Spinal cord (tissue), 9 donors: ENCODE measurements at regions not wholly inside any gene's neighbourhood (a gene's known extent, or its start where the extent isn't known, plus 50 kb on each side); places are given as distances from the start of the nearest gene placed in this dataset.

Source experiments
- DNase-seq, 6 donors: peaks; one replicate each; pipeline versions ENCODE4 v3.0.0 to v3.0.0-alpha.2; 2013 to 2015; ENCODE audit warnings: low spot score in 6 of 6, low read depth in 4 of 6
- H3K27ac ChIP-seq: one replicate; pipeline ENCODE4 v1.5.1; 2013; ENCODE audit warnings: low read depth, low read length, control low read depth
- H3K27me3 ChIP-seq: one replicate; pipeline ENCODE4 v1.6.1; 2013; ENCODE audit warnings: low read length; ENCODE audit not compliant: control insufficient read depth, insufficient read depth
- H3K36me3 ChIP-seq: one replicate; pipeline ENCODE4 v1.6.1; 2013; ENCODE audit warnings: low read length; ENCODE audit not compliant: control insufficient read depth, insufficient read depth
- H3K4me1 ChIP-seq: one replicate; pipeline ENCODE4 v1.6.1; 2013; ENCODE audit warnings: low read length; ENCODE audit not compliant: control insufficient read depth, insufficient read depth
- H3K4me3 ChIP-seq: one replicate; pipeline ENCODE4 v1.5.1; 2013; ENCODE audit warnings: low read depth, low read length, control low read depth
- H3K9me3 ChIP-seq: one replicate; pipeline ENCODE4 v1.6.1; 2013; ENCODE audit warnings: low read length; ENCODE audit not compliant: control insufficient read depth, insufficient read depth
- WGBS: methylation state at CpG from one replicate; pipeline ENCODE4 v1.1.5; 2013; ENCODE audit warnings: missing lambda C conversion rate; ENCODE audit not compliant: insufficient coverage; 5-methylcytosine and 5-hydroxymethylcytosine counted together
- donor health status: healthy.

DNA sequence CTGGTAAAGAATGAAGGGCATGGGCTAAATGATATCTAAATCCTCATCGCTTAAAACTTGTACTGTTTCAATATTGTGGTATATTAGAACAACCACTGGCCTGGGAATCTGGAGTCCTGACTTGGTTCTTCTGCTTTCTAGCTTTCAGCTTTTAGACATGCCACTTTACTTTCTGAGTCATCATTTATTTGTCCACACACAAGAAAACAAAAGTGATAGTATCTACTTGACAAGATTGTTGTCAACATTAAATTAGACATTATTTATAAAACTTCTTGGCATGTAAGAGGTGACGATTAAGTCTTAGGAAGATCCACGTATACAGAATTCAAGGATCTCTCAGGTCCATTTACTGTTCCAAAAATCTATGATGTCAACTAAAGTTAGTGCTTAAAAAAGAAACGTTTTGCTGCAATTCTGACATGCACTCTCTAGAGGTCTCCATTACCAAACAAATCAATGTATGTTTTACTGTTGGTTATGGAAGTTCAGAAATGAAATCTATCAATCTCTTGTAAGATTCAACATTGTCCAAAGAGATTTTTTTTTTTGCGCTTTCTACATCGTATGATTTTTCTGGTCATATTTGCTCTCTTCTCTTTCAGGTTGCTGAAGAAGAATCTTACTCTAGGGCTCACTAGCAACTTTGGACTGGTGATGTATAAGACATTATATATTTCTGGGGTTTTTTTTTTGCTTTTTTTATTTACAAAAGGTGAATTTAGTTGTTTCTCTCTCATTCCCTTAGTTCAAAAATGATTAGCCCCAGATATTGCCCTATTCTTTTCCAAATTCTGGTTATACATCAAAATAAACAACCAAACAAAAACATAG is 53.6 kb upstream of the DYNC1I1 start:
- no peak overlapping the region for H3K4me3 ChIP-seq
- H3K27ac ChIP-seq = no peak overlapping the region
- no peaks in the 10 kb centered on the region for H3K36me3 ChIP-seq
- peak in 2 of 6 donors; percentile 53 to 71 for DNase-seq
- H3K4me1 ChIP-seq = no peaks in the 10 kb centered on the region
- no peaks in the 10 kb centered on the region for H3K27me3 ChIP-seq
- H3K9me3 ChIP-seq = no peaks in the 10 kb centered on the region
- no CpG with 5 or more reads among the region's 6 CpGs for WGBS

DNA sequence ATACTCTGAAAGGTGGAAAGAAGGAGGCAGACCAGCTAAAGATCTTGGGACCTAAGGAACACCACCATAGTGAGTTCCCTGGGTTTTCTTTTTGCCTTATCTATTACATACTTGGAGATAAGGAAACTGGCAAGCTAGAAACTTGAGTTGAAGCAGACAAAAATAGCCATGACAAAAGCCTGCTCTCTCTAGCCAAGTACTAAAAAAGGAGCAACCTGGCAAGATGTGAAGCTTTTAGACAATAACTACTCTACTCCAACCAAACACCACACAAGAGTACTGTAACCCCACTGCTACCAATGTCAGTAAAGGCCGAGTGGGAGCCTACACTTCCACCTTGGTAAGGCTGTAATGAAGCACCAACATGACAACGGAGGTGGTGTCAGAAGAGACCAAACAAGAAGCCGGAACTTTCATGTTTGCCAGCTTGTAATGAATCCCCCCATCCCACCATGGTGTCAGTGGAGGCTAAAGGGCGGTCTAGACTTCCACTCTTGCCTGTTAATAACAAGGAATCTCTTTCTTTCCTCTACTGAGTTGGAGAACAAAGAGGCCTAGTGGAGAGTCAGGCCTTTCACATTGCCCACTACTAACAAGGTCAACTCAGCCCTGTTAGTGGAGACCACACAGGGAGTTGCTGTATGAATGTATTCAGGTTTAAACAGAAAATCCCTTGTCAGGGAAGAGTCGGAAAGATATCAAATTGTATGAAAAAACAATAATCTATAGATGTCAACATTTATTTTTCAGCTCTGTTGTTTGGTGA is 55.8 kb upstream of the DYNC1I1 start:
- no peaks in the 10 kb centered on the region for H3K9me3 ChIP-seq
- no peaks in the 10 kb centered on the region for H3K4me1 ChIP-seq
- H3K36me3 ChIP-seq = no peaks in the 10 kb centered on the region
- no peak for DNase-seq
- WGBS = 72% methylated on average over 2 of the region's 5 CpGs
- H3K27me3 ChIP-seq = no peaks in the 10 kb centered on the region
- no peak overlapping the region for H3K27ac ChIP-seq
- H3K4me3 ChIP-seq = no peak overlapping the region

DNA sequence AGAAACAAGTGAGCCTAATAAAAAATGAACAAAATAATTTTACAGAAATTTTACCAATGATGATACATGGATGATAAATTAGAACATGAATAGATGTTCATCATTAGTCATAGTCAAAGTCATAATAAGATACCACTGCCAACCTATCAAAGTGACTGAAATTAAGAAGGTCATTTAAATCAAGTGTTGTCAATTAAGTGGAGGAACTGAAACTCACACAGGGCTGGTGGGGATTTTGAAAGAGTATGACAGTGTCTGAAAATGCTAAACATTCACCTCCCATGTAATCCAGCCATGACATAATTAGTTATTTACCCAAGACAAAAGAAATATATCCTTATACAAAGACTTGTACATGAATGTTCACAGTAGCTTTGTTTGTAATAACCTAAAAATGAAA is 57.1 kb upstream of the DYNC1I1 start:
- Histone ChIP-seq H3K27ac (no peak overlapping the region), H3K4me1 (no peaks in the 10 kb centered on the region), H3K36me3 (no peaks in the 10 kb centered on the region), H3K27me3 (no peaks in the 10 kb centered on the region), H3K9me3 (no peaks in the 10 kb centered on the region), H3K4me3 (no peak overlapping the region)
- no peak for DNase-seq

DNA sequence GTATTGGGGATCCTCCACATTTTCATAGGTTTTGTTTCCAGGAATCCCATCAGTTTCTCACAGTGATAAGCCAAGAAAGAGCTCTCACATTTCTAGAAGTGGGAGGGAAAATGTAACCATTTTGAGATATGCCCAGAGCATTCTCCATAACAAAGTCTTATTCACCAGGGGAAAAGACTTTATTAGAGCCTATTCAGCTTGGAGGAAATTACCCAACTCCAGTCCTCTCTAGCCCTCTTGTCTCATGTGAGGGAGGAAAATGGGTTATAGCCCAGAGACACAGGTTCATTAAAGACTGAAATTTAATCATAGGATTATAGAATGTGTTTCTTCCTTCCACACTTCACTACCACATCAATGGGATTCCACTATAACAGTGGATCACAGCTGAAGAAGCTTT is 61.6 kb upstream of the DYNC1I1 start:
- DNase-seq = no peak
- Histone ChIP-seq H3K27ac (no peak overlapping the region), H3K27me3 (no peaks in the 10 kb centered on the region), H3K36me3 (no peaks in the 10 kb centered on the region), H3K4me3 (no peak overlapping the region), H3K9me3 (peaks cover 2% of the 10 kb centered on the region), H3K4me1 (no peaks in the 10 kb centered on the region)

DNA sequence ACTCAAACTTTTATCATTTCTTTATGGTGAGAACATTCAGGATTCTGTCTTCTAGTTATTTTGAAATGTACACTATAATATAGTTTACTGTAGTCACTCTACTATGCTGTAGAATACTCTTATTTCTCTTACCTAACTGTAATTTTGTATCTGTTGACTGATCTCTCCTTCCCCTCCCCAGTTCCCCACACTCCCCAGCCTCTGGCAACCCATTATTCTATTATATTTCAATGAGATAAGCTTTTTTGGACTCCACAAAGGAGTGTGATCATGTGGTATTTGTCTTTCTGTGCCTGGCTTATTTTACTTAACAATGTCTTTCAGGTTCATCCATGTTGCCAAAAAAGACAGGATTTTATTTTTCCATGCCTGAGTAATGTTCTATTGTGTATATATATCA is 71.4 kb upstream of the DYNC1I1 start:
- no peaks in the 10 kb centered on the region for H3K36me3 ChIP-seq
- no peak overlapping the region for H3K4me3 ChIP-seq
- DNase-seq = no peak
- no peak overlapping the region for H3K27ac ChIP-seq
- H3K4me1 ChIP-seq = no peaks in the 10 kb centered on the region
- no peaks in the 10 kb centered on the region for H3K27me3 ChIP-seq
- H3K9me3 ChIP-seq = no peaks in the 10 kb centered on the region

DNA sequence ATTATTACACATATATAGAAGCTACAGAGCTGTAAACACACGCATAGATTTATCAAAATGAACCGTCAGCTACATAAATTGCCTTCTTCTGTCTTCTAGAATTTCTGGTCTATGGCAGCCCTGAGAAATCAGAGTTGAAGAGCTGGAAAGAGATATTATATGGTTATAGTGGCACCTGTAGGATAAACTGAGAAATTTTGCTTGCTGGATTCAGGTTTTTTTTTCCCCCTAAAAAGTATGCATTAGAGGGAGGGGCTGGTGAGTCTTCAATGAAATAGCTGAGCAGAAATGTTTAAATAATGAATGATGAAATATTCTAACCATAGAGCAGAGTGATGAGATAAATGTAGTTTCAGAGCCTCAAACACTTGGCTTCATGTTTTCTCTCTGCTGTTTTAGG is 78.0 kb upstream of the DYNC1I1 start:
- no peaks in the 10 kb centered on the region for H3K36me3 ChIP-seq
- H3K4me1 ChIP-seq = no peaks in the 10 kb centered on the region
- H3K27me3 ChIP-seq = no peaks in the 10 kb centered on the region
- no peaks in the 10 kb centered on the region for H3K9me3 ChIP-seq
- DNase-seq = peak in 1 of 6 donors; percentile 49
- no CpG with 5 or more reads among the region's 2 CpGs for WGBS
- H3K27ac ChIP-seq = no peak overlapping the region
- H3K4me3 ChIP-seq = no peak overlapping the region

DNA sequence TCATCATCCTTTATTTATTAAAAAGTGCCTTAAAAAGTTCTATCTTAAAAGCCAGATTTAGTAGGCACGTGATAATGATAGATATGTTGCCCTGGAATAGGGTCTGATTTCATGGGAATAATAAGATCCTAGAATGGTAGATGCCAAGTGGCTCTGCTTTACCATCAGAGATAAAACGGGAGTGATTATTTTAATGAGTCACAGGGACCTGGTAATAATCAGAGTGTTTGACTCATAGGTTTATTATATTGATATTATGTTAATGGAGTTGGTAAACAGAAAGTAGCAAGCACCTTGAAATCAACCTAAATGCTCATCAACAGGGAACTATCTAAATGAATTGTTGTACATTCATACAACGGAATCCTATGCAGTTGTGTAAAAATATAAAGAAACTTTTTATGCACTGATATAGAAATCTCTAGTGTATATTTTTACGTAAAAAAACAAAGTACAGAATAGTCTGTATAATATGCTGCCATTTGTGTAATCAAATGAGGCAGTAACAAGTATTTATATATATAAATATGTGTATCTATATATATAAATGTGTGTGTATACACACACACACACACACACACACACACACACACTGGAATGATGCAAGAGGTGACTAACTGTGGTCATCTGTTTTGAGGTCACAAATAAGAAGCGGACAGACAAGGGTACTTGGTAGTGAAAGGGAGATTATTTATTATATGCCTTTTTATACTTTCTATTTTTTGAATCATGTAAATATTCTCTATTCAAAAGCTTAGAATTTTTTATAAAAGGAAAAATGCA is 78.6 kb upstream of the DYNC1I1 start:
- no peaks in the 10 kb centered on the region for H3K4me1 ChIP-seq
- no peak overlapping the region for H3K27ac ChIP-seq
- WGBS = 80% methylated on average over 1 of the region's 5 CpGs
- H3K36me3 ChIP-seq = no peaks in the 10 kb centered on the region
- no peak for DNase-seq
- H3K27me3 ChIP-seq = no peaks in the 10 kb centered on the region
- no peaks in the 10 kb centered on the region for H3K9me3 ChIP-seq
- no peak overlapping the region for H3K4me3 ChIP-seq

DNA sequence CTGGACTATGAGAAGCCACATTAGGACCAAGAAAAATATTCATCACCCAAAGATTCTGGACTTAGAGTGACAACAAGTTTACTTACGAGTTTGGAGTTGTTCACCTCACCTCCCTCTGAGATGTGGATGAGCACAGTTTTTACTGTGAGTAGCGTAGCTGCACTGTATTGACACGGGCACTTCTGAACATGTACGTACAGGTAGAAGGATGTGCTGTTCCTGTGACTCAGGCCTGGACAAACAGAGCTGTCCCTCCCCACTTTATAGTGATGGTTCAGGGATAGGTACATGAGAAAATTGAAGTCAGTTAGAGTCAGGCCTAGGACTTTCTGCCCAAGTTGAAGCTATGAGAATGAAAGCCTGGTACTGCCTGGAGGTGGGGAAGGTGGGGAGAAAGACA is 80.9 kb upstream of the DYNC1I1 start:
- Histone ChIP-seq H3K27me3 (no peaks in the 10 kb centered on the region), H3K27ac (no peak overlapping the region), H3K4me1 (no peaks in the 10 kb centered on the region), H3K36me3 (no peaks in the 10 kb centered on the region), H3K4me3 (no peak overlapping the region), H3K9me3 (no peaks in the 10 kb centered on the region)
- 68% methylated on average over 4 of the region's 4 CpGs for WGBS
- DNase-seq = no peak

DNA sequence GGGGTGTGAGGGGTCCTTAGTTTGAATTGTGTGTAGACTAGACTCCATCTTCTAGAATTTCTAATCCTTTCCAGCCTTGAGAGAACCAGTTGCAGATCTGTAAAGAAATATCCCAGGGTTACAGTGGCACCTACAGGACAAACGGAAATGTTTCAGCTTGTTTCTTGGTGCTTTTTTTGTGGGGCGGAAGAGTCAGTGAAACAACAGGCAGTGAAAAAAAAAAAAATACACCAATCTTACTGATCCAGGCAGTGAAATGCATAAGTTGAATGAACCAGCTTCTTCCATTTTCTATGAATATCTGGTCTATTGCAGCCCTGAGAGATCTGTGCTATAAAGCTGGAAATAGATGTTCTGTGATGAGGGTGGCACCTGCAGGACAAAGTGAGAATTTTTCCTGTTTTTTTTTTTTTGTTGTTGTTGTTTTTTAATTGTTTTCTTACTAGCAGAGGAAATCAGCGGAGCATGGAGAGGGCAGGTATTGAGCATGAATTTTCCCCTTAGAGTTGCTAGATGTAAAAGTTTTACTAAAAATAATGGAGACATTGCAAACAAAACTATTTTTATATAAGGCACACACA is 81.9 kb upstream of the DYNC1I1 start:
- no peaks in the 10 kb centered on the region for H3K36me3 ChIP-seq
- peak; percentile 27 to 92 (median 42) for DNase-seq
- no CpG with 5 or more reads among the region's 3 CpGs for WGBS
- H3K27ac ChIP-seq = no peak overlapping the region
- no peaks in the 10 kb centered on the region for H3K9me3 ChIP-seq
- H3K4me1 ChIP-seq = no peaks in the 10 kb centered on the region
- H3K4me3 ChIP-seq = no peak overlapping the region
- no peaks in the 10 kb centered on the region for H3K27me3 ChIP-seq
